ENCODE measurements at regions not wholly inside any gene's neighbourhood (a gene's known extent, or its start where the extent isn't known, plus 50 kb on each side); places are given as distances from the start of the nearest gene placed in this dataset.

DNA sequence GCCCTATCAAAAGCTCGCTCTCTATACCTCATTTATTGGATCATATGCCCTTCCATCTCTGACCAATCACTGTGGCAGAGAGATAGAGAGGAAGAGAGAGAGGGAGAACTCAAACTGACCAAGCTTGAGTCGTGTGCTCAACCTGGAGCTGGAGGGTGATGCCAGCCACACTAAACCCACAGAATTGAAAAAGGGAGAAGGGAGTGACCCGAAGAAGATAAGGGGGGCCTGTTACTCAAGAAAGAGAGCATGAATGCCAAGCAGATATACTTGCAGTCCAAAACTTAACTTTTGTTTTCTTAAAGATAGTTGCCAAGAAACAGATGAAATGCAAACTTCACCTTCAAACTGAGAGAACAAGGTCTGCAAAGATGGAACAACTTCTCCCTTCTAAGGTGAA lies 112.7 kb downstream of the BTG1 start:
- Histone ChIP-seq H3K9ac (ENCODE audit: low read depth, low read length) (no peak overlapping the region; the same call in 1 of the 2 replicates), H3K9me3 (ENCODE audit: insufficient read depth, low read length, severe bottlenecking) (no peaks in the 10 kb centered on the region), H3K4me1 (ENCODE audit: insufficient read depth, low read length) (peaks cover 99% of the 10 kb centered on the region), H4K20me1 (ENCODE audit: insufficient read depth, low read length) (no peaks in the 10 kb centered on the region), H3K79me2 (ENCODE audit: insufficient read depth, low read length) (peaks cover 37% of the 10 kb centered on the region), H2AFZ (ENCODE audit: low read depth, low read length) (no peak overlapping the region), H3K27me3 (ENCODE audit: insufficient read depth, low read length, poor library complexity) (no peaks in the 10 kb centered on the region), H3K27ac (ENCODE audit: low read length) (peak overlapping the region; percentile 96), H3K4me2 (ENCODE audit: insufficient read depth, low read length) (no peak overlapping the region), H3K4me3 (ENCODE audit: low read depth in 1 of 2, low read length in 2 of 2) (no peak overlapping the region), H3K36me3 (ENCODE audit: insufficient read depth, low read length) (no peaks in the 10 kb centered on the region)
- TF ChIP-seq, protein P1, sequence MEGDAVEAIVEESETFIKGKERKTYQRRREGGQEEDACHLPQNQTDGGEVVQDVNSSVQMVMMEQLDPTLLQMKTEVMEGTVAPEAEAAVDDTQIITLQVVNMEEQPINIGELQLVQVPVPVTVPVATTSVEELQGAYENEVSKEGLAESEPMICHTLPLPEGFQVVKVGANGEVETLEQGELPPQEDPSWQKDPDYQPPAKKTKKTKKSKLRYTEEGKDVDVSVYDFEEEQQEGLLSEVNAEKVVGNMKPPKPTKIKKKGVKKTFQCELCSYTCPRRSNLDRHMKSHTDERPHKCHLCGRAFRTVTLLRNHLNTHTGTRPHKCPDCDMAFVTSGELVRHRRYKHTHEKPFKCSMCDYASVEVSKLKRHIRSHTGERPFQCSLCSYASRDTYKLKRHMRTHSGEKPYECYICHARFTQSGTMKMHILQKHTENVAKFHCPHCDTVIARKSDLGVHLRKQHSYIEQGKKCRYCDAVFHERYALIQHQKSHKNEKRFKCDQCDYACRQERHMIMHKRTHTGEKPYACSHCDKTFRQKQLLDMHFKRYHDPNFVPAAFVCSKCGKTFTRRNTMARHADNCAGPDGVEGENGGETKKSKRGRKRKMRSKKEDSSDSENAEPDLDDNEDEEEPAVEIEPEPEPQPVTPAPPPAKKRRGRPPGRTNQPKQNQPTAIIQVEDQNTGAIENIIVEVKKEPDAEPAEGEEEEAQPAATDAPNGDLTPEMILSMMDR (IDR thresholded peaks at IDR 0.05; ENCODE audit: borderline replicate concordance, extremely low read depth, low read length, poor library complexity, severe bottlenecking): no peak
- ATAC-seq (ENCODE audit: insufficient read depth, low read depth): no peak
- DNase-seq: no peak

DNA sequence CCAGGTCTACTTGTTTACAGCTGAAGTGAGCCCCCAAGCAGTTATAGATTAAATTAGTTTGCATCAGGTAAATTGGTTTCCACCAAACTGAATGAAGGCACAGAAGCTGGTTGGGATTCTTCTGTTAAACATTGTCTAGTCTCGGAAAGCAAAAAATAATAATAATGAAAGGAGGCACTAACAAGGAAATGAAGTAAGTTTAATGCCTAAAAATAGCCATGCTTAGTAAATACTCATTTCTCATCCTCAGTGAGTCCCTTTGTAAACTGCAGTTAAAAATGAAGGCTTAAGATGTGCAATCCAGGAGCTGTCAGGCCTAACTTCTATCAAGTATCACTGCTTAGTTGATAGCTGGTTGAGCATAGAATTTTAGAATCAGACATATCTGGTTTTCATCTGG lies 113.5 kb downstream of the BTG1 start:
- Histone ChIP-seq H4K20me1 (ENCODE audit: insufficient read depth, low read length) (no peaks in the 10 kb centered on the region), H3K27me3 (ENCODE audit: insufficient read depth, low read length, poor library complexity) (no peaks in the 10 kb centered on the region), H3K4me1 (ENCODE audit: insufficient read depth, low read length) (peaks cover 99% of the 10 kb centered on the region), H3K9ac (ENCODE audit: low read depth, low read length) (peak overlapping the region; percentile 25), H3K4me2 (ENCODE audit: insufficient read depth, low read length) (peak overlapping the region; percentile 25; the same call in 1 of the 2 replicates), H3K9me3 (ENCODE audit: insufficient read depth, low read length, severe bottlenecking) (no peaks in the 10 kb centered on the region), H2AFZ (ENCODE audit: low read depth, low read length) (no peak overlapping the region), H3K27ac (ENCODE audit: low read length) (peak overlapping the region; percentile 96), H3K79me2 (ENCODE audit: insufficient read depth, low read length) (peaks cover 37% of the 10 kb centered on the region), H3K36me3 (ENCODE audit: insufficient read depth, low read length) (no peaks in the 10 kb centered on the region), H3K4me3 (ENCODE audit: low read depth in 1 of 2, low read length in 2 of 2) (no peak overlapping the region)
- ATAC-seq (ENCODE audit: insufficient read depth, low read depth) (no peak), DNase-seq (no peak)
- TF ChIP-seq, protein P1 (IDR thresholded peaks at IDR 0.05; ENCODE audit: borderline replicate concordance, extremely low read depth, low read length, poor library complexity, severe bottlenecking): no peak
- no peak for TF ChIP-seq EZH2 (IDR thresholded peaks at IDR 0.05; ENCODE audit: borderline replicate concordance, low read depth, low read length, severe bottlenecking)

DNA sequence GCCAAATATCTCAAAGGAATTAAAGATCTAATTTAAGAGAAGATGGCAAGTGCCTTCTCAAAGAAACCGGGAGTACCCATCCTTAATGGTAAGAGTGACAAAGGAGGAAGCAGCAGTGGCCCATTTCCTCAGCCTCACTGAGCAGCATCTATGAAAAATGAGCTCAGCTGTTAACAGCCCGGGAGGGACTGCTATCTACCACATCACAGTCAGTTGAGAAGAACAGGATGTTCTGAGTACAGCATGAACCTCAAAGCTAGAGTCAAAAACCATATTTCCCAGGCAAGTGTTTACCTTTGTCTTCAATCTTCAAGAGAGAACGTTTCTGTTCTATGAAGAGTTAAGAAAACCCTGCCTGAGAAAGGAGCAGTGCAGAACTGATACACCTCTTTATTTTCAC lies 115.0 kb downstream of the BTG1 start:
- peaks cover 90% of the 10 kb centered on the region for H3K4me1 ChIP-seq (ENCODE audit: insufficient read depth, low read length)
- no peaks in the 10 kb centered on the region for H3K36me3 ChIP-seq (ENCODE audit: insufficient read depth, low read length)
- peak overlapping the region; percentile 62 for H3K4me2 ChIP-seq (ENCODE audit: insufficient read depth, low read length)
- peak overlapping the region; percentile 56 for H3K9ac ChIP-seq (ENCODE audit: low read depth, low read length)
- DNase-seq (peak; percentile 88), ATAC-seq (ENCODE audit: insufficient read depth, low read depth) (peak; percentile 92)
- H2AFZ ChIP-seq (ENCODE audit: low read depth, low read length): peak overlapping the region; percentile 46; the same call in 1 of the 2 replicates
- H3K79me2 ChIP-seq (ENCODE audit: insufficient read depth, low read length): peaks cover 29% of the 10 kb centered on the region
- no peak for TF ChIP-seq EZH2 (IDR thresholded peaks at IDR 0.05; ENCODE audit: borderline replicate concordance, low read depth, low read length, severe bottlenecking)
- TF ChIP-seq, protein P1 (IDR thresholded peaks at IDR 0.05; ENCODE audit: borderline replicate concordance, extremely low read depth, low read length, poor library complexity, severe bottlenecking): no peak
- H4K20me1 ChIP-seq (ENCODE audit: insufficient read depth, low read length): no peaks in the 10 kb centered on the region
- no peaks in the 10 kb centered on the region for H3K9me3 ChIP-seq (ENCODE audit: insufficient read depth, low read length, severe bottlenecking)
- H3K27me3 ChIP-seq (ENCODE audit: insufficient read depth, low read length, poor library complexity): no peaks in the 10 kb centered on the region
- peak overlapping the region in 1 of 2 experiments; percentile 44; a peak in 2 of 4 replicates for H3K4me3 ChIP-seq (ENCODE audit: low read depth in 1 of 2, low read length in 2 of 2)
- peak overlapping the region; percentile 96 for H3K27ac ChIP-seq (ENCODE audit: low read length)
